ENCODE measurements at regions not wholly inside any gene's neighbourhood (a gene's known extent, or its start where the extent isn't known, plus 50 kb on each side); places are given as distances from the start of the nearest gene placed in this dataset.
"Not testable (repeated sequence)": the region's sequence is repeated elsewhere in the genome, so short reads cannot be mapped to it uniquely, and the experiment has no call there.

DNA sequence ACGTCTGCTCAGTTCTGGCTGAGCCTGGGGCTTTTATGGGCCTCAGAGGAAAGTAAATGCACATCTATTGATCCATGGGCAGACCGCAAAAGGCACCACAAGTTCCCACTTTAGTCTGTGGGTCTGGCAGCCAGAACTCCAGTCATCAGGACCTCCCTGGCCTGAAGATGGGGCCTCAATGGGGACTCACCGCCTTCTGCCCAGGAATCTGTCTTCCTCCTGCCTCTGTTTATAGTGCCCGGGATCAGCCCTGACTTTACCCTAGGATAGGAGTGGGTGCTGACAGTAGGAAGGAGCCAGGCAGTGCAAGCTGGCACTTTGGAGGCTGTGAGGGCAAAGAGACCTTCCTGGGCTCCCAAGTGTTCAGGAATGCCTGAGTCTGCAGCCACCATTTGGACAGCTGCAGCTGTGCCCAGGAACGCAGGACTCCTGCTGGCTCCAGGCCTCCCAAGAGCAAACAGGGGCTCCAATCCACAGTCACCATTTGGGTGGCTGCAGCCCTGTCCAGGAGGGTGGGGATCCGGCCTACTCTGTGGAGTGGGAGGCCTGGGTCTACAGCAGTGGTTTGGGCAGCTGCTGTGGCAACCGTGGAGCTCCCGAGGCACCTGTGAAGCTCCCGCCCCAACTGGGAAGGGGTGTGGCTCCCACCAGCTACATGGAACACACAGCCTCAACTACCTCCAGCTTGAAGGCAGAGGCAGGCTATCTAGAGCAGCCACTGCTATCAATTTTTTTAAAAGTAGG is 1440.9 kb upstream of the ADGRL3 start:
- TF ChIP-seq, protein P1, sequence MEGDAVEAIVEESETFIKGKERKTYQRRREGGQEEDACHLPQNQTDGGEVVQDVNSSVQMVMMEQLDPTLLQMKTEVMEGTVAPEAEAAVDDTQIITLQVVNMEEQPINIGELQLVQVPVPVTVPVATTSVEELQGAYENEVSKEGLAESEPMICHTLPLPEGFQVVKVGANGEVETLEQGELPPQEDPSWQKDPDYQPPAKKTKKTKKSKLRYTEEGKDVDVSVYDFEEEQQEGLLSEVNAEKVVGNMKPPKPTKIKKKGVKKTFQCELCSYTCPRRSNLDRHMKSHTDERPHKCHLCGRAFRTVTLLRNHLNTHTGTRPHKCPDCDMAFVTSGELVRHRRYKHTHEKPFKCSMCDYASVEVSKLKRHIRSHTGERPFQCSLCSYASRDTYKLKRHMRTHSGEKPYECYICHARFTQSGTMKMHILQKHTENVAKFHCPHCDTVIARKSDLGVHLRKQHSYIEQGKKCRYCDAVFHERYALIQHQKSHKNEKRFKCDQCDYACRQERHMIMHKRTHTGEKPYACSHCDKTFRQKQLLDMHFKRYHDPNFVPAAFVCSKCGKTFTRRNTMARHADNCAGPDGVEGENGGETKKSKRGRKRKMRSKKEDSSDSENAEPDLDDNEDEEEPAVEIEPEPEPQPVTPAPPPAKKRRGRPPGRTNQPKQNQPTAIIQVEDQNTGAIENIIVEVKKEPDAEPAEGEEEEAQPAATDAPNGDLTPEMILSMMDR (IDR thresholded peaks at IDR 0.05; ENCODE audit: insufficient read depth, low read depth, low read length), result no peak
- no peak overlapping the region for H3K4me3 ChIP-seq (ENCODE audit: low read depth, low read length)
- DNase-seq (ENCODE audit: low read depth), result no peak

- TF ChIP-seq, protein P1 (IDR thresholded peaks at IDR 0.05; ENCODE audit: insufficient read depth, low read depth, low read length), result no peak
- no peak overlapping the region for H3K4me3 ChIP-seq (ENCODE audit: low read depth, low read length)
- DNase-seq (ENCODE audit: low read depth), result no peak
These were observed 1437.8 kb upstream of the ADGRL3 start for GRCh38 chr4:59762344-59762743.

DNA sequence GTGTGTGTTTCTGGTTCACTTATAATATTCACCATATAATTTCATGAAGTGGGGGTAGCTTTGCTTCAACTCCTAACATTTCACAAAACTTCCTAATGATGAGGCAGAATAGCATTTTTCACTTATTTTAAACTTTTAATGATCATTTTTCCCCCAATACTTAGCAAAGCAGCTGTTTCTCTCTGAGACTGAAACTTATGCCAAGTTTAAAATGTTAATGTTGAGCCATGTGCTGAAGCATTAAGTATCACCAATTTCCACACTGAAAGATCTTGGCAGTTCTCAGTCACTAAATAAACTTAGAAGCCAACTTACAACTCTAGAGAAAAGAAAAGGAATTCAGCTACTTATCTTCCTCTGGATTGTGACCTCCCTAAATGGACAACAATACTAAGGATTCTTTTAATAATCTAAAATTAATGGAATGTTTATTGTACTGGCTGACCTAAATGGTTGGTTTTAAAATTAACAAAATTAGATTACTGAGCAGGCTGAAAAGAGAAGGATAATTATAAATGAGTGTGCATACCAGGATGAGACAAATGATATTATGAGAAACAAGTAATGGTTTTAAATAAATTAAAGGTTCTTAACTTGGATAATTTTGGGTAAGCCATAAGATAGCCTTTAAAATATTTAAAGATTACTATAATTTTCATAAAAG is 1429.4 kb upstream of the ADGRL3 start:
- no peak for DNase-seq (ENCODE audit: low read depth)
- no peak overlapping the region for H3K4me3 ChIP-seq (ENCODE audit: low read depth, low read length)
- TF ChIP-seq, protein P1 (IDR thresholded peaks at IDR 0.05; ENCODE audit: insufficient read depth, low read depth, low read length), result no peak

GRCh38 chr4:59772641-59773139 is 1427.4 kb upstream of the ADGRL3 start:
- no peak for DNase-seq (ENCODE audit: low read depth)
- TF ChIP-seq, protein P1 (IDR thresholded peaks at IDR 0.05; ENCODE audit: insufficient read depth, low read depth, low read length), result no peak
- H3K4me3 ChIP-seq (ENCODE audit: low read depth, low read length), result no peak overlapping the region

DNA sequence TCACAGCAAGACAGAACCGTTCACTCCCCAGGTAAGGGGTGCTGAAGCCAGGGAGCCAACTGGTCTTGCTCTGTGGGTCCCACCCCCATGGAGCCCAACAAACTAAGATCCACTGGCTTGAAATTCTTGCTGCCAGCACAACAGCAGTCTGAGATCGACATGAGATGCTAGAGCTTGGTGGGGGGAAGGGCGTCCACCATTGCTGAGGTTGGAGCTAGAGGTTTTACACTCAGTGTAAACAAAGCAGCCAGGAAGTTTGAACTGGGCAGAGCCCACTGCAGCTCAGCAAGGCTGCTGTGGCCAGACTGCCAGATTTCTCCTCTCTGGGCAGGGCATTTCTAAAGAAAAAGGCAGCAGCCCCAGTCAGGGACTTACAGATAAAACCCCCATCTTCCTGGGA is 1419.9 kb upstream of the ADGRL3 start:
- not testable (repeated sequence) for DNase-seq (ENCODE audit: low read depth); H3K4me3 ChIP-seq (ENCODE audit: low read depth, low read length)

- TF ChIP-seq, protein P1 (IDR thresholded peaks at IDR 0.05; ENCODE audit: insufficient read depth, low read depth, low read length), result no peak
- no peak for DNase-seq (ENCODE audit: low read depth)
- H3K4me3 ChIP-seq (ENCODE audit: low read depth, low read length), result no peak overlapping the region
These were observed 1395.0 kb upstream of the ADGRL3 start for GRCh38 chr4:59805176-59805575.

DNA sequence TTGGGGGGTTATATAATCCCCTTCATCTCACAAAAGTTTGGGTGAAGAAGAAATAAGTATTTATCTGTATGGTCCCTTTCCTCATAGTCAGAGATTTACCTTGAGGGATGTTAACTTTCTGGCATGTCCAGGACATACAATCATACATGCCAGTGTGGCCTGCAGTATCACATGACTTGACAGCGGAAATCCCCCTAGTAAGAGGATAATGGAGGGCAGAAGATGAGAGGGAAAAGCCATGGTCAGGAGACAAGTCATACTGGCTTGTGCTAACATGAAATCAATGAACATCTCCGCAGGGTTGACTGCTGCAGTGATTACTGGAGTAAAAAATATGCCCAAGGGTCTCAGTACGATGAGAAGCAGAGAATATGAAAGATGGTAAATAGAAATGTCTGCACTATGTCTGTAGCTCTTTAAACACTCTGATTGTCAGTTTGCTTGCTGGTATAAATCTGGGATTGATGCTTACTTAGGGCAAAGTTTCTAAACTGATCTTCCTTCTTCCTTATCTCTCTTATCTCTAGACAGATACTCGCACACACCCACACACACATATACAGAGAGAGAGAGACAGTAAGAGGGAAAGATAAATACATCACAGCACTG is 1385.6 kb upstream of the ADGRL3 start:
- H3K4me3 ChIP-seq (ENCODE audit: low read depth, low read length), result no peak overlapping the region
- no peak for DNase-seq (ENCODE audit: low read depth)
- TF ChIP-seq, protein P1 (IDR thresholded peaks at IDR 0.05; ENCODE audit: insufficient read depth, low read depth, low read length), result no peak

Measured in fibroblast of villous mesenchyme (primary cell).